DOHH2 (cell line): ENCODE measurements at regions not wholly inside any gene's neighbourhood (a gene's known extent, or its start where the extent isn't known, plus 50 kb on each side); places are given as distances from the start of the nearest gene placed in this dataset.

Experiments used
- CTCF ChIP-seq: fragments of 200-600 bp; sonication (generic); IDR thresholded peaks from one replicate; pipeline ENCODE4 v1.5.1; 2014; ENCODE audit warnings: antibody characterized with exemption, mild to moderate bottlenecking, low read depth, low read length; ENCODE audit not compliant: poor library complexity, severe bottlenecking
- EZH2phosphoT487 ChIP-seq: fragments of 200-600 bp; sonication (generic); IDR thresholded peaks from 2 replicates; pipeline ENCODE4 v1.6.1; 2017; ENCODE audit warnings: borderline replicate concordance, mild to moderate bottlenecking, antibody characterized with exemption, low read length, moderate library complexity, mixed read lengths

- TF ChIP-seq CTCF (no peak), EZH2phosphoT487 (no peak)
Observed at GRCh38 chr5:39702928-39703327, 278.1 kb upstream of the DAB2 start.
